H9 (cell line): ENCODE measurements at regions not wholly inside any gene's neighbourhood (a gene's known extent, or its start where the extent isn't known, plus 50 kb on each side); places are given as distances from the start of the nearest gene placed in this dataset.

ENCODE experiments used
- DNase-seq: peaks from one replicate; pipeline ENCODE4 v3.0.0-alpha.2; 2017
- H2AFZ ChIP-seq: one replicate; pipeline ENCODE4 v1.6.1; 2013; ENCODE audit warnings: mild to moderate bottlenecking, low read length, control low read depth, moderate library complexity
- H2AK5ac ChIP-seq: 2 replicates; pipeline ENCODE4 v1.6.1; 2013; ENCODE audit warnings: low read length, control low read depth, mixed read lengths; ENCODE audit not compliant: insufficient read length
- H2BK120ac ChIP-seq: one replicate; pipeline ENCODE4 v1.6.1; 2013; ENCODE audit warnings: low read depth, mild to moderate bottlenecking, low read length, control low read depth, inconsistent platforms; ENCODE audit not compliant: poor library complexity, severe bottlenecking
- H2BK12ac ChIP-seq: 2 replicates; pipeline ENCODE4 v1.6.1; 2013; ENCODE audit warnings: low read length, control low read depth, mixed read lengths, low read depth; ENCODE audit not compliant: insufficient read length
- H2BK15ac ChIP-seq: 2 replicates; pipeline ENCODE4 v1.6.1; 2013; ENCODE audit warnings: low read depth, low read length, control low read depth
- H2BK20ac ChIP-seq: one replicate; pipeline ENCODE4 v1.6.1; 2013; ENCODE audit warnings: low read depth, mild to moderate bottlenecking, low read length, control low read depth, inconsistent platforms; ENCODE audit not compliant: poor library complexity, severe bottlenecking
- H2BK5ac ChIP-seq: 2 replicates; pipeline ENCODE4 v1.6.1; 2013; ENCODE audit warnings: low read length, control low read depth, mixed read lengths; ENCODE audit not compliant: insufficient read length
- H3K14ac ChIP-seq: 2 replicates; pipeline ENCODE4 v1.6.1; 2013; ENCODE audit warnings: low read length, control low read depth; ENCODE audit not compliant: insufficient read depth
- H3K18ac ChIP-seq: 2 replicates; pipeline ENCODE4 v1.6.1; 2013; ENCODE audit warnings: low read depth, mild to moderate bottlenecking, mixed read lengths, low read length, control low read depth; ENCODE audit not compliant: insufficient read length
- H3K23ac ChIP-seq: 2 replicates; pipeline ENCODE4 v1.6.1; 2013; ENCODE audit warnings: low read length, control low read depth, mixed read lengths, low read depth; ENCODE audit not compliant: insufficient read length
- H3K23me2 ChIP-seq: 2 replicates; pipeline ENCODE4 v1.6.1; 2013; ENCODE audit warnings: low read depth, mild to moderate bottlenecking, mixed read lengths, low read length, control low read depth; ENCODE audit not compliant: insufficient read length, poor library complexity, severe bottlenecking
- H3K27ac ChIP-seq: 2 replicates; pipeline ENCODE4 v1.5.1; 2013; ENCODE audit warnings: low read length, control low read depth, mixed read lengths, low read depth; ENCODE audit not compliant: insufficient read length
- H3K27me3 ChIP-seq: 2 replicates; pipeline ENCODE4 v1.6.1; 2013; ENCODE audit warnings: low read length, control low read depth, inconsistent platforms; ENCODE audit not compliant: insufficient read depth
- H3K4ac ChIP-seq: 2 replicates; pipeline ENCODE4 v1.6.1; 2013; ENCODE audit warnings: low read depth, mild to moderate bottlenecking, control low read depth, inconsistent platforms, low read length, moderate library complexity
- H3K4me1 ChIP-seq: 2 replicates; pipeline ENCODE4 v1.6.1; 2013; ENCODE audit warnings: low read length, control low read depth, inconsistent platforms; ENCODE audit not compliant: insufficient read depth
- H3K4me2 ChIP-seq: 2 replicates; pipeline ENCODE4 v1.6.1; 2013; ENCODE audit warnings: low read length, control low read depth, mixed read lengths; ENCODE audit not compliant: insufficient read length, insufficient read depth
- H3K56ac ChIP-seq: 2 replicates; pipeline ENCODE4 v1.6.1; 2013; ENCODE audit warnings: low read depth, mild to moderate bottlenecking, mixed read lengths, low read length, control low read depth; ENCODE audit not compliant: insufficient read length
- H3K79me1 ChIP-seq: 2 replicates; pipeline ENCODE4 v1.6.1; 2013; ENCODE audit warnings: low read depth, mild to moderate bottlenecking, moderate library complexity, low read length, control low read depth, inconsistent platforms; ENCODE audit not compliant: insufficient read depth, poor library complexity, severe bottlenecking
- H3K79me2 ChIP-seq: 2 replicates; pipeline ENCODE4 v1.6.1; 2013; ENCODE audit warnings: low read length, control low read depth, inconsistent platforms; ENCODE audit not compliant: insufficient read depth
- H3K9ac ChIP-seq: 2 replicates; pipeline ENCODE4 v1.6.1; 2013; ENCODE audit warnings: low read length, control low read depth, mixed read lengths; ENCODE audit not compliant: insufficient read length; ENCODE audit errors: extremely low read depth
- H3K9me3 ChIP-seq: one replicate; pipeline ENCODE4 v1.6.1; 2013; ENCODE audit warnings: low read depth, low read length, inconsistent platforms; ENCODE audit not compliant: control insufficient read depth
- H3T11ph ChIP-seq: one replicate; pipeline ENCODE4 v1.6.1; 2013; ENCODE audit warnings: mild to moderate bottlenecking, low read length, control low read depth, inconsistent platforms
- H4K20me1 ChIP-seq: one replicate; pipeline ENCODE4 v1.6.1; 2013; ENCODE audit not compliant: control insufficient read depth, insufficient read length, insufficient read depth
- H4K5ac ChIP-seq: 2 replicates; pipeline ENCODE4 v1.6.1; 2013; ENCODE audit warnings: low read depth, mild to moderate bottlenecking, mixed read lengths, low read length, control low read depth; ENCODE audit not compliant: insufficient read length
- H4K8ac ChIP-seq: replicated peaks from 2 replicates; pipeline ENCODE4 v1.6.1; 2013; ENCODE audit warnings: low read length, control low read depth, mixed read lengths, low read depth; ENCODE audit not compliant: insufficient read length
- H4K91ac ChIP-seq: 2 replicates; pipeline ENCODE4 v1.6.1; 2013; ENCODE audit warnings: low read depth, mild to moderate bottlenecking, moderate library complexity, mixed read lengths, low read length, control low read depth; ENCODE audit not compliant: insufficient read length
- H3K27ac Mint-ChIP-seq, 3 experiments: 2 replicates in 2 of 3; 3 replicates in 1 of 3; pipeline ENCODE4 v1.8.0; 2020 to 2021; ENCODE audit warnings: mixed read lengths in 3 of 3, mild to moderate bottlenecking in 1 of 3, moderate library complexity in 1 of 3
- H3K27me3 Mint-ChIP-seq: 2 replicates; pipeline ENCODE4 v1.8.0; 2021; ENCODE audit warnings: low read depth, mild to moderate bottlenecking, moderate library complexity, mixed read lengths
- H3K36me3 Mint-ChIP-seq, 3 experiments: 2 replicates in 2 of 3; 3 replicates in 1 of 3; pipeline ENCODE4 v1.8.0; 2020 to 2021; ENCODE audit warnings: low read depth in 3 of 3, mixed read lengths in 3 of 3; ENCODE audit not compliant: insufficient read depth in 1 of 3
- H3K4me1 Mint-ChIP-seq, 2 experiments: 2 replicates each; pipeline ENCODE4 v1.8.0; 2020; ENCODE audit warnings: mixed read lengths in 2 of 2
- H3K4me3 Mint-ChIP-seq, 2 experiments: 2 replicates in 1 of 2; 3 replicates in 1 of 2; pipeline ENCODE4 v1.8.0; 2020 to 2021; ENCODE audit warnings: mild to moderate bottlenecking in 2 of 2, mixed read lengths in 2 of 2, moderate library complexity in 1 of 2
- H3K9me3 Mint-ChIP-seq, 2 experiments: 2 replicates in 1 of 2; 3 replicates in 1 of 2; pipeline ENCODE4 v1.8.0; 2020; ENCODE audit warnings: mild to moderate bottlenecking in 2 of 2, mixed read lengths in 2 of 2, moderate library complexity in 1 of 2
- WGBS: extraction: QIAGEN DNeasy Blood & Tissue Kit; methylation state at CpG from one replicate; pipeline ENCODE4 v1.1.7; 2013; ENCODE audit warnings: missing lambda C conversion rate, low lambda C conversion rate, mixed read lengths; ENCODE audit not compliant: insufficient read length; ENCODE audit errors: extremely low coverage; 5-methylcytosine and 5-hydroxymethylcytosine counted together
- TF ChIP-seq, protein P1 (sequence below): fragments of 200-600 bp; sonication (generic); conservative IDR thresholded peaks from 3 replicates; pipeline ENCODE4 v1.8.0; 2021; ENCODE audit warnings: antibody characterized with exemption, mild to moderate bottlenecking

DNA sequence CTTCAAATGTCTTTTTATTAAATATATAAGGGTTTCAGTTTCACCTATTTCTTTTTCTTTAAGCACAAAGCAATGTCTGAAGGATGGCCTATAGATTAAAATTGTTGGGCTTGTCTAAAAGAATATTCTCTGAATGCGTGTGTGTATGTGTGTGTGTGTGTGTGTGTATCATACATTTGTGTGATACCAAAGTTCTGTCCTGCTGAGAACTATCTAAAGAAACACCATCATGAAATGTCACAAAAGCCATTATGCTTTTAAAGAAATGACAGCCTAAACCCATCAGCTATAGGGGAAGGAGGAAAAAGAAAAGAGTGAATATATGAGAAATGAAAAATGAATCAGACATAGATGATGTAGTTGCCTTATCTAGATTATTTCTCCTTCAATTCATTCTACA lies 1501.5 kb upstream of the TENM3 start:
- Mint-ChIP-seq H3K4me3 (no peak overlapping the region), H3K36me3 (no peaks in the 10 kb centered on the region), H3K4me1 (no peaks in the 10 kb centered on the region), H3K9me3 (no peaks in the 10 kb centered on the region), H3K27ac (no peak overlapping the region), H3K27me3 (no peaks in the 10 kb centered on the region)
- Histone ChIP-seq H2BK12ac (no peak overlapping the region), H3K4me2 (no peak overlapping the region), H4K91ac (no peak overlapping the region), H3K18ac (no peak overlapping the region), H3K27ac (no peak overlapping the region), H3K27me3 (no peaks in the 10 kb centered on the region), H3K23me2 (no peaks in the 10 kb centered on the region), H3K9ac (no peak overlapping the region), H3K14ac (no peak overlapping the region), H3K56ac (no peak overlapping the region), H2BK120ac (no peak overlapping the region), H3T11ph (no peak overlapping the region), H2BK15ac (no peak overlapping the region), H3K23ac (no peak overlapping the region), H2AK5ac (no peak overlapping the region), H2BK5ac (no peak overlapping the region), H4K20me1 (no peaks in the 10 kb centered on the region), H2BK20ac (no peak overlapping the region), H4K8ac (no peak overlapping the region), H2AFZ (no peak overlapping the region), H3K4me1 (no peaks in the 10 kb centered on the region), H3K79me1 (no peaks in the 10 kb centered on the region), H4K5ac (no peak overlapping the region), H3K79me2 (no peaks in the 10 kb centered on the region), H3K9me3 (no peaks in the 10 kb centered on the region), H3K4ac (no peak overlapping the region)
- DNase-seq = no peak
- TF ChIP-seq, protein P1, sequence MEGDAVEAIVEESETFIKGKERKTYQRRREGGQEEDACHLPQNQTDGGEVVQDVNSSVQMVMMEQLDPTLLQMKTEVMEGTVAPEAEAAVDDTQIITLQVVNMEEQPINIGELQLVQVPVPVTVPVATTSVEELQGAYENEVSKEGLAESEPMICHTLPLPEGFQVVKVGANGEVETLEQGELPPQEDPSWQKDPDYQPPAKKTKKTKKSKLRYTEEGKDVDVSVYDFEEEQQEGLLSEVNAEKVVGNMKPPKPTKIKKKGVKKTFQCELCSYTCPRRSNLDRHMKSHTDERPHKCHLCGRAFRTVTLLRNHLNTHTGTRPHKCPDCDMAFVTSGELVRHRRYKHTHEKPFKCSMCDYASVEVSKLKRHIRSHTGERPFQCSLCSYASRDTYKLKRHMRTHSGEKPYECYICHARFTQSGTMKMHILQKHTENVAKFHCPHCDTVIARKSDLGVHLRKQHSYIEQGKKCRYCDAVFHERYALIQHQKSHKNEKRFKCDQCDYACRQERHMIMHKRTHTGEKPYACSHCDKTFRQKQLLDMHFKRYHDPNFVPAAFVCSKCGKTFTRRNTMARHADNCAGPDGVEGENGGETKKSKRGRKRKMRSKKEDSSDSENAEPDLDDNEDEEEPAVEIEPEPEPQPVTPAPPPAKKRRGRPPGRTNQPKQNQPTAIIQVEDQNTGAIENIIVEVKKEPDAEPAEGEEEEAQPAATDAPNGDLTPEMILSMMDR = no peak
- no CpG with 5 or more reads among the region's 1 CpG for WGBS
